IPS DF 4.7 (cell line): ENCODE measurements at regions not wholly inside any gene's neighbourhood (a gene's known extent, or its start where the extent isn't known, plus 50 kb on each side); places are given as distances from the start of the nearest gene placed in this dataset.

ENCODE experiments used
- DNase-seq: peaks from one replicate; pipeline ENCODE4 v3.0.0-alpha.2; 2013; ENCODE audit warnings: low spot score; ENCODE audit errors: extremely low read depth

DNA sequence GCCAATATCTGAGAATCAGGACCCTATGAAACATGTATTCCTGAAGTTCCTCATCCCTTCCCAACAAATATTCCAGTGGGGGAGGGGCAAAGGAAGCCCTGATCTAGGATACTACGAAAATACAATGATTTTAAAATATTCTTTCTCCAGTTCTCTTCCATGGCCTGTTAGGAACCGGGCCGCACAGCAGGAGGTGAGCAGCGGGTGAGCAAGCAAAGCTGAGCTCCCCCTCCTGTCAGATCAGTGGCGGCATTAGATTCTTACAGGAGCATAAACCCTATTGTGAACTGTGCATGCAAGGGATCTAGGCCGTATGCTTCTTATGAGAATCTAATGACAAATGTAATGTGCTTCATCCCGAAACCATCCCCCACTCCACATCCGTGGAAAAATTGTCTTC, 370.8 kb downstream of the WDR11 start:
- DNase-seq = no peak

DNA sequence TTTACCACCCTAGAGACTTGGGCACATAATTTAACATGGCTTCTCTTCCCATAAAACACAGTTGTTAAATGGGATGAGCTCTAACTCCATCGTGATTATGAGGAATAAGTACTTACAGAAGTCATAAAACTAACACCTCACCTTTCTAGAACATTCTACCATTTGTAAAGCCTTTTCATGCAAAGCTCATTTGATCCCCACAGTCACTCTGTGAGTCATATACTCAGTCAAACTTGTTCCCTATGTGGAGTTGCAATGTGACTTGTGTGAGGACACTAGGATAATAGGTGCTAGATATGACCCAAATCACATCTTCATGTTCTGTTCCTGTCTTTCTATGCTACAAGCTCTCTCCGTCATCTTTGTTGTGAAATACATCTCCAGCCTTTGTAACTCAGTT, 371.7 kb downstream of the WDR11 start:
- DNase-seq = no peak

DNA sequence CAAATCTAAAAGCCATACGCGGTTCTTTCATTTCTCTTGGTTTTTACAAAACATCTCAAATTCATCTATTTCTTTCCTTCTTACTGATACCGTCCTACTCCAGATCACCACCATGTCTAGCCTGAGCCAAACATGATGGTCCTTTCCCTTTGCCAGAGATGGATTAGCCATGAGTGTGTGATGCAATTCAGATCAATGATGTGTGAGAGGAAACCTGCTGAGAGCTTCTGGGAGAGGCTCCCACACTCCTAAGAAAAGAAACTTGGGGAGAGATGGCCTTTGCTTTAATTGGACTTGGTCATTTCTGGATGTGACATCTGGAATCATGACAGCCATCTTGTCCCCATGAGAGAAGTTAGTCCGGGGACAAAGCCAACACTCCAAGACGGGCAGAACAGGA, 367.2 kb downstream of the FGFR2 start:
- no peak for DNase-seq

DNA sequence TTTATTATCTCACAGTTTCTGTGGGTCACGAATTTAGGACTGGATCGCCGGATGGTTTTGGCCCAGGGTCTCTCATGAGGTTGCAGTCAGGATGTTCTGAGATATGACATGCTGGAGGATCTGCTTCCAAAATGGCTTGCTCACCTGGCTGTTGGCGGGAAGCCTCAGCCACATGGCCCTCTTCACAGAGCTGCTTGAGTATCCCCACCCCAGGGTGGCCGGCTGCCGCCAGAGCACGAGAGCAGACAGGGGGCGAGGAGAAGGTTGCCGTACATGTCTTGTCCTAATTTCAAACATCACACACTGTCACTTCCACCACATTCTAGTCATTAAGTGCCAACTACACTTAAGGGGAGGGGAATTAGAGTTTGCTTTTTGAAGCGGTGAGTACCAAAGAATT, 365.8 kb downstream of the FGFR2 start:
- no peak for DNase-seq

DNA sequence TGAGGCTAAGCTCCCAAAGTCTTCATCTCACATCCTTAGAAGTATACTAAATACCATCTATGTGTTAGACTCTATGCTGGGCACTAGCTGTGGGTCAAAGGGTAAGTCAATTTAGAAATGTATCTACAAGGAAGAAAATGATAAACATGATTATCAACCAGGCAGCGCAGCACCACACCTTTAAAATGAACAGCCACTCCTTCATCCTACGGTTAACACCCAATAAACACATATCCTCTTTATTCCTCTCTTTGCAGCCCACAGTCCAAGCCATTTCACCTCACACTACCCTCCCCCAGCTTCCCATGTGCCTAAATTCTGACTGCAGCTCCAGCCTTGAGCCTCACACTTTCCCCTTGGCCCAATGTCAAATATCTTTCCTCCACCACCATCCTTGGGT, 362.6 kb downstream of the FGFR2 start:
- DNase-seq = no peak

DNA sequence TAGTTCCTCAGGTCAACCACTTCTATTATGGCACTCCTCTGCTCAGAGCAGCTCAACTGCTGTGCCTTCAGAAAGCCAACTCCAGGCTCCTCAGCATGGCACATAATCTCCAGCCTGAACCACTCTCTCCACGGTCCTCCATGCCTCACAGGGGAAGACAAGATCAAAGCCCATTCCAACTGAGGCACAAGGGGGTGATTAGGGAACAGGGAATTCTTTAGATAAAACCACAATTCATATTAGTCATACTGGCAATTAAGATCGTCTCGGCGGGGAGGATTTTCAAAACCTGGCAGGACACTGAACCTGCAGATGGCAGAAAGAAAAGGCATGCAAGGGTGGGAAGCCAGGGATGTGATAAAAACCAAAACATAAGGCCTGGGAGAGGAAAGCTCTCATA, 361.6 kb downstream of the FGFR2 start:
- no peak for DNase-seq

DNA sequence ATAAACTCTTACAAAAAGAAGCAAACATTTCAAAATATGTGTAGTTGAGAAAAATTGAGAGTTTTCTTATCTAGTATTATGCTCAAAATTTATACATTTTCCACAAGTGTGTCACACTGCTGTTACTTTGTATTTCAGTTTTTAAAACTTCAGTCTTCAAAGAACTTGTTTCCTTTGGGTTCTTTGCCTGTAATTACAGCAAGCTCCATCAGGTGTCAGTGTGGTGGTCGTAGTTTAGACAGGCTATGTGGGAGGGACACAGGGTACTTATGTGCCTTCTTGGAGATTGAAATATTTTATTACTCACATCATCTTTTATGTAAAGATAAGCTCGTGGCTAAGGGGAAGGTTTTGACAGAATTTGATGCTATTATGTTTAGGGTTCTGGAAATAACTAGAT, 360.5 kb downstream of the FGFR2 start:
- DNase-seq = no peak

GRCh38 chr10:121240011-121240410, 358.2 kb downstream of the FGFR2 start:
- DNase-seq = no peak

DNA sequence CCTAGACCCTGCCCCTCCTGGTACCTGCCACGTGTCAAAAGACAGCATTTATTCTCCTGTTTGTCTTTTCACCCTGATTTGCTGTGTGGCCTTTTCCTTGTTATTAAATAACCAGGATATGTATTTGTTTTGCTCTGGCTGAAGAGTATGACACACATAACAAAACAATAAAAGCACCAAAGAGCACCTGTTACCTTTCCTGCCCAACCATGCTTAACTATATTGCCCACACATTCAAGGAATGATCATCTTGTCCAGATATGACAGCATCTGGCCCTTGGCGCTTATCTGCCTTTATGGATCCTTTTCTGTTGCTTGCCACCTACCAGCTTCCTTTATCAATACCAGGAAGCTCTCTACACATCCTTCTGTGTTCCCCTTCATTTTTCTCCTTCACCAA, 357.7 kb downstream of the FGFR2 start:
- no peak for DNase-seq

DNA sequence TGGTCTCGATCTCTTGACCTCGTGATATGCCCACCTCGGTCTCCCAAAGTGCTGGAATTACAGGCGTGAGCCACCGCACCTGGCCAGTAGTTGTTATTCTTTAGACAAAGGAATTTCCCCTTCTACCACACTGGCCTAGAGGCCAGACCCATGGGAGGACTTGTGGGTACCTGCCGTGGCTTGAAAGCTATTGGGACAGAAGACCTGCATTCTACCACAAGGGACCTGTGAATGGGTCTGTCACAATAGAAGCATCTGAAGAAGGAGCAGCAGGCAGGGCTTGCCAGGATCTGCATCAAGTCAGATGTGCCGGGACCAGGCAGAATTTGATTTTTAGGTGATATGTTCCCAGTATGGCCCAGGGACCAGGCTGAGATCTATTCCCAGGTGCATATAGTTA, 356.9 kb downstream of the FGFR2 start:
- no peak for DNase-seq

DNA sequence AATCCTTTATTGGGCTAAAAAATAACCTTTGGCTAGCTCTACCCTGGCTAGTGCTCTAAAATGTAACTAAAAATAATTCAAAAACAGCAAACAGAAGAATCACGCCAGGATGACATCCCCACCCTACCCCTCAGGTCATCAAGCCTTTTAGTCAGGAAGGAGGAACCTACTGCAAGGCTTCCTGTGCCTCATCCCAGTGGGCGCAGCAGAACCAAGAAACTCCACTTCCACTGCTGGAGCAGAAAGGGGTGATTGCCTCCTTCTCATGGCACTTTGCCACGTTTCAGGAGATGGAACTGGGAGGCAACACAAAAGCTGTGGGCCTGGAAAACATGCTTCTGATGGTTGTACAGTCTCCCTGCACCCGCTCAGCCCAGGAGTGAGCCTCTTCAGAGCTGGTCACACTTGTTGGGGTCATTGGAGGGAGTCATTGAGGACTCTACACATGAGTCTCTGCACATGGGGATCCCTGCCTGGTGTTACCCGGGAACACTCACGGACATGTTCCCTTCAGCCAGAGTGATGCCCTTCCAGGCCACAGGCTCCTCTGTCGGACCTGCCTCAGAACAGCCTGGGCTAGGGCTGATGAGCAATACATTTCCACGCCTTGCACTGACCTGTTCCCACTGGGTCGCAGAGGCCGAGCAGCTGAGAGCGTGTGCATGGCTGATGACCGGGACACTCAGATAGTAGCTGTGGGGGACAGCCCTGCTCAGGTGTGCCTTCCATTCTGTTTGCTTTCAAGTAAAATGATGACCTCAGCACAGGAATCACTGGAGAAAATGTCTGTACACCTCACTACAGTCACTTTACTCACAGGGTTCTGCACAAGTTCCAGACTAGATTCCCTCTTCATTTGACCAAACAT, 355.3 kb downstream of the FGFR2 start:
- no peak for DNase-seq

DNA sequence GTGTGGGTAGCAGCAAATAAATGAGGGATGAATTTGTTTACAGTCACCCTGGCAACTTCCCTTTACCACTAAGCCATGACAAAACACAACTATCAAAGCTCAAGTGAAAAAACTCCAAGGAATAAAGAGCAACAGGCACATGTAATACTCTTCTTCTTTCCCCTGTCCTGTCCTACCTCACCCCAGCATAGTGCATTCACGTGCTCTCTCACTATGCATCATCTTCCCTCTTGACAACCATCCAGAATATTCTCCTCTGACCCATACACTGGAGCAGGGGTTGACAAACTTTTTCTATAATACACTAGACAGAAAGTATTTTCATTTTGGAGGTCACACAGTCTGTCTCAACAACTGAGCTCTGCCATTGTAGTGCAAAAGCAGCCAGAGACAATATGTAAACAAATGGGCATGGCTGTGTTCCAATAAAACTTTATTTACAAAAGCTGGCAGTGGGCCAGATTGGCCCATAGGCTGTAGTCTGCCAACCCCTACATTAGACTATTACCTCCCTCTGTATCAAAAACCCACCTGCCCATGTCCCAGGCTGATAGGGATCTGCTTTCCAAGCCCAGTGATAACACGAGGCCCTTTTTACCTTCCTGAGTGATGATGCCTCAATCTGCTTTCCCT, 354.5 kb downstream of the FGFR2 start:
- DNase-seq = no peak

- no peak for DNase-seq
Measured at GRCh38 chr10:121244818-121245217, 353.4 kb downstream of the FGFR2 start.

DNA sequence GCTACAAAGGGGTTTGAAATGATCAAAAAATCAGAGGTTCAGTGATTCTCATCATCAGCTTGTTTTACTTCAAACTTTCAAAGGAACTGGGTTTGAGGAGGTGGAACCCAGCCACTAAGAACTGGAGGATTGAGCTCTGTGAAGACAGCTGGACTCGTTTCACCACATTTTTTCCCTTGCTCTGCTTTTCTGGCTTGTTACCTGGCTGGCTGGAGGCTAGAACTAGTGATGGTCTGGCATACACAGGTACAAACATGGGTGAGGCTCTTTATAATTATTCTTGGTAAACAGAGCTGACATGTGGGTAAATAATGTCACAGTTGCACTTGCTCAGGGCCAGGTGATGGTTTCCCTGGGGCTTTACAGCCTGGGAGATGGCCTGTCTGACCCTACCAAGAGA, 352.5 kb downstream of the FGFR2 start:
- DNase-seq = no peak

GRCh38 chr10:121248266-121248665, 350.0 kb downstream of the FGFR2 start:
- no peak for DNase-seq

- no peak for DNase-seq
Measured at GRCh38 chr10:121250995-121251764, 347.1 kb downstream of the FGFR2 start.

DNA sequence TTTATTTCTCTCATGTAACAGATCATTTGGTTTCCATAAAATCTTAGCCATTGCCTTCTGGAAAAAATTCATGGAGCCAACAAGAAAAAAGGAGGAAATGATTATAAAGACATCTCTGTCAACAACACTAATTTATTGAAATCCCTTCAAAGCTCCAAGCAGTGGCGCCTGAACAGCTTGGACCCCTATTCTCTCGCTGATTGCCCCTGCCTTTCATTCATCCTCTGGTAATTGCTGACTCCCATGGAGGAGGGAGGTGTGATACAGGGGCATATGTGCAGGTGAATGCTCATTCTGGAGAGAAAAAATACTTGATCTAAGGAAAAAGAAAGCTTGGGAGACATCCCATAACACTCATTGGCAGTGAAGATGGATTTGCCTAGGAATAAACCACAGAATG, 345.5 kb downstream of the FGFR2 start:
- DNase-seq = no peak

DNA sequence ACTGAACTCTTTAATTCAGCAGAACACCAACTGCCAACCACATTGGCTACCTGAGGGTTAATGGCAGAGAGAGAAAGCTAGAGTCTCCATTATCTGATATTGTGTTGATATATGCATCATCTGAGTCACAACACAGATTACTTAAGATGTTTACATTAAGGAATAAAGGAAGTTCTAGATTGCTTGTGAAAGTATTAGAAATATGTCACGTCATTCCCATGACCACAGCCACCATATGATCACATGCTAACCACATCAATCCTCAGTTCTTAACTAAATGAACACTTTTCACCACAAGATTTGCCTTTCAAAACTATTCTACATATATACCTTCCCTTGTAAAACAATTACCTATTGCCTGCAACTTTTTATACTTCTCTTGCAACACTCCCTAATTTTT, 337.9 kb downstream of the FGFR2 start:
- no peak for DNase-seq

- DNase-seq = no peak
Measured at GRCh38 chr10:121261665-121262064, 336.6 kb downstream of the FGFR2 start.

DNA sequence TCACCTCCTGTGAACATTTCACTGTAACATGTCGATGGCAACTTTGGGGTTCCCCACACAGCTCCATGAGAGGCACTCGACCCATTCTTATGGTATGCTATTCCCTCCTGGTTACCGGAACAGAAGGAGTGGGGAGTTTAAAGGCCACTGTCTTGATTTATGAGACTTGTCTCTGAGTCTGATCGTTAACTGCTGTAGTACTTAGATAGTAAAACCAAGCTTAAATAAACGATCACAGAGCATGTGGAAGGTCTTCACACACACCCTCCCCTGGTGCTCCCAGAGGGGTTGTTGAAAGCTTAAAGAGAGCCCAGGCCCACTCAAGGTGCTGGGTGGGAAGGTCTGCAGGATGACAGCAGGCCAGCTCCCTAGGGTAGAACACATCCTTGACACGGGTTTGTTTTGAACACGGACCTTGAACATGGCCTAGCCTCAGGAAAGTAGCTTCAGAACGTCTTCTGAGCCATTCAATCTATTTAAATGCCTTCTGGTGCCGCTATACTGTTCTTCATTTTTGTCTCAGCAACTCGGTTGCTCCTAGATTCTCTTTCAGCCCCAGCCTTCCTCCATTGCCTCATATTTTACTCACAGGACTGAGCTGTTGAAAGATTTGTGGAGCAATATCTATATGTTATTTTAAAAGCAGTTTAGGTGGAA, 335.3 kb downstream of the FGFR2 start:
- DNase-seq = no peak

GRCh38 chr10:121263431-121263783, 334.8 kb downstream of the FGFR2 start:
- DNase-seq = no peak
